ENCODE measurements at regions not wholly inside any gene's neighbourhood (a gene's known extent, or its start where the extent isn't known, plus 50 kb on each side); places are given as distances from the start of the nearest gene placed in this dataset.

DNA sequence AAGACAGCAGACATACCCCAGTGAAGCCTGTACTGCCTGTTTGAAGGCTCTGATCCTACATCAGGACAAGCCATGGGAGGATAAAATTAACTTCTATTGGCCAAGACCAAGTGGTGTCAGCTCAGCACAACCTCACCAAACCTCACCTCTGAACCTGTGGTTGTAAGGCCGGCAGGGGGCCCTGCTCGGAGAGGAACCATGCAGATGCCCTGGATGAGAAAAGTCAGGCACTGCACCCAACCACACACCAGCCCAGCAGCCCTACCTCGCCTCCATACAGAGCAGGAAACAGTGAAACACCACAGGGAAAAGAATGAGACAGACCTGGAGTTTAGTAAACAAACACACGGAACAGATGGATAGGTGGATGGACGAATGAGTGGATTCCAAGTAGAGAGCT is 70.0 kb upstream of the PAX7 start:
- Histone ChIP-seq H4K20me1 (replicated peaks in 1 of 2; ENCODE audit: control insufficient read depth in 1 of 2, insufficient read depth in 2 of 2, low read length in 2 of 2) (no peaks in the 10 kb centered on the region), H2AK5ac (ENCODE audit: low read depth, low read length) (no peak overlapping the region), H3K4me2 (ENCODE audit: insufficient read depth in 1 of 2, low read depth in 2 of 2, low read length in 2 of 2) (no peak overlapping the region), H3K18ac (ENCODE audit: extremely low read depth, low read length) (no peak overlapping the region), H3K79me1 (ENCODE audit: low read depth, low read length) (no peaks in the 10 kb centered on the region), H2BK15ac (ENCODE audit: low read length) (no peak overlapping the region), H3K56ac (replicated peaks; ENCODE audit: insufficient read length, low read depth, low read length) (no peak overlapping the region), H3K14ac (ENCODE audit: insufficient read length) (no peak overlapping the region), H4K8ac (ENCODE audit: extremely low read depth, insufficient read depth, low read length) (no peak overlapping the region), H3K36me3 (ENCODE audit: control insufficient read depth in 2 of 4, insufficient read depth in 4 of 4, low read length in 3 of 4) (no peaks in the 10 kb centered on the region), H2BK120ac (replicated peaks; ENCODE audit: low read depth, low read length) (no peak overlapping the region), H4K91ac (replicated peaks; ENCODE audit: insufficient read length, low read length) (no peak overlapping the region), H3K9ac (replicated peaks in 1 of 4; ENCODE audit: extremely low read depth in 1 of 4, low read depth in 3 of 4, low read length in 3 of 4) (no peak overlapping the region), H3K23me2 (ENCODE audit: low read depth, low read length) (peaks cover 5% of the 10 kb centered on the region; the same call in 1 of the 2 replicates), H3K4me3 (ENCODE audit: extremely low read depth in 1 of 4, insufficient read depth in 2 of 4, low read depth in 3 of 4, low read length in 4 of 4) (no peak overlapping the region), H3K9me3 (ENCODE audit: insufficient read depth in 2 of 2, low read depth in 1 of 2, low read length in 1 of 2) (no peaks in the 10 kb centered on the region), H2BK20ac (ENCODE audit: low read length) (no peak overlapping the region), H3K79me2 (ENCODE audit: control insufficient read depth in 1 of 2, insufficient read depth in 2 of 2, low read length in 2 of 2) (no peaks in the 10 kb centered on the region), H4K5ac (ENCODE audit: insufficient read length, low read depth, low read length) (no peak overlapping the region), H2BK5ac (ENCODE audit: low read depth, low read length) (no peak overlapping the region), H3K27me3 (replicated peaks in 1 of 4; ENCODE audit: control insufficient read depth in 3 of 4, extremely low read depth in 1 of 4, insufficient read depth in 3 of 4, low read length in 3 of 4) (peaks cover 0 to 6% (median 0%) of the 10 kb centered on the region in 4 experiments; a peak in 2 of 7 replicates), H2AFZ (ENCODE audit: low read length) (no peak overlapping the region), H3K4me1 (replicated peaks in 1 of 4; ENCODE audit: control insufficient read depth in 3 of 4, insufficient read depth in 4 of 4, low read length in 3 of 4) (peaks cover 0 to 16% (median 6%) of the 10 kb centered on the region in 4 experiments; a peak in 5 of 7 replicates), H3K4ac (replicated peaks; ENCODE audit: insufficient read length, low read depth, low read length) (no peak overlapping the region), H3K23ac (ENCODE audit: insufficient read length) (no peak overlapping the region), H2BK12ac (ENCODE audit: low read depth, low read length) (no peak overlapping the region), H3K27ac (ENCODE audit: low read depth, low read length) (no peak overlapping the region)
- ChIA-PET CTCF (ENCODE audit: partially characterized antibody) (interaction anchor here (0.7 to 50.4 kb wide), 7 partner anchors 10 to 473 kb away, joined by 3 to 984 read pairs (median 4); no protein-coding TSS in a partner anchor), POLR2A (ENCODE audit: partially characterized antibody) (no interaction called here)
- TF ChIP-seq, protein P1, sequence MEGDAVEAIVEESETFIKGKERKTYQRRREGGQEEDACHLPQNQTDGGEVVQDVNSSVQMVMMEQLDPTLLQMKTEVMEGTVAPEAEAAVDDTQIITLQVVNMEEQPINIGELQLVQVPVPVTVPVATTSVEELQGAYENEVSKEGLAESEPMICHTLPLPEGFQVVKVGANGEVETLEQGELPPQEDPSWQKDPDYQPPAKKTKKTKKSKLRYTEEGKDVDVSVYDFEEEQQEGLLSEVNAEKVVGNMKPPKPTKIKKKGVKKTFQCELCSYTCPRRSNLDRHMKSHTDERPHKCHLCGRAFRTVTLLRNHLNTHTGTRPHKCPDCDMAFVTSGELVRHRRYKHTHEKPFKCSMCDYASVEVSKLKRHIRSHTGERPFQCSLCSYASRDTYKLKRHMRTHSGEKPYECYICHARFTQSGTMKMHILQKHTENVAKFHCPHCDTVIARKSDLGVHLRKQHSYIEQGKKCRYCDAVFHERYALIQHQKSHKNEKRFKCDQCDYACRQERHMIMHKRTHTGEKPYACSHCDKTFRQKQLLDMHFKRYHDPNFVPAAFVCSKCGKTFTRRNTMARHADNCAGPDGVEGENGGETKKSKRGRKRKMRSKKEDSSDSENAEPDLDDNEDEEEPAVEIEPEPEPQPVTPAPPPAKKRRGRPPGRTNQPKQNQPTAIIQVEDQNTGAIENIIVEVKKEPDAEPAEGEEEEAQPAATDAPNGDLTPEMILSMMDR (IDR thresholded peaks at IDR 0.05; ENCODE audit: control extremely low read depth in 1 of 3, insufficient read depth in 1 of 3, low read depth in 1 of 3, low read length in 3 of 3): peak in 2 of 3 experiments; percentile 20 to 23; a peak in 2 of 4 replicates
- TF ChIP-seq RAD21 (IDR thresholded peaks at IDR 0.05 in 1 of 2, conservative IDR thresholded peaks at IDR 0.05 in 1 of 2; ENCODE audit: low read depth in 2 of 2, low read length in 2 of 2) (peak in 1 of 2 experiments; percentile 22; a peak in 1 of 4 replicates), POU5F1 (IDR thresholded peaks at IDR 0.05; ENCODE audit: low read depth, low read length) (no peak), JUND (IDR thresholded peaks at IDR 0.05; ENCODE audit: low read length) (no peak)
- FAIRE-seq (no peak), DNase-seq (ENCODE audit: low read depth in 1 of 2, low spot score in 2 of 2) (no peak)
- 77% methylated on average over 5 of the region's 5 CpGs; no CpG with 5 or more reads in 1 of the 2 experiments for WGBS, 2 experiments (ENCODE audit: extremely low coverage in 1 of 2, insufficient coverage in 1 of 2, insufficient read length in 1 of 2, insufficient replicate concordance in 2 of 2, low coverage in 1 of 2, low lambda C conversion rate in 2 of 2, missing lambda C conversion rate in 1 of 2)
